ENCODE measurements at regions not wholly inside any gene's neighbourhood (a gene's known extent, or its start where the extent isn't known, plus 50 kb on each side); places are given as distances from the start of the nearest gene placed in this dataset.

DNA sequence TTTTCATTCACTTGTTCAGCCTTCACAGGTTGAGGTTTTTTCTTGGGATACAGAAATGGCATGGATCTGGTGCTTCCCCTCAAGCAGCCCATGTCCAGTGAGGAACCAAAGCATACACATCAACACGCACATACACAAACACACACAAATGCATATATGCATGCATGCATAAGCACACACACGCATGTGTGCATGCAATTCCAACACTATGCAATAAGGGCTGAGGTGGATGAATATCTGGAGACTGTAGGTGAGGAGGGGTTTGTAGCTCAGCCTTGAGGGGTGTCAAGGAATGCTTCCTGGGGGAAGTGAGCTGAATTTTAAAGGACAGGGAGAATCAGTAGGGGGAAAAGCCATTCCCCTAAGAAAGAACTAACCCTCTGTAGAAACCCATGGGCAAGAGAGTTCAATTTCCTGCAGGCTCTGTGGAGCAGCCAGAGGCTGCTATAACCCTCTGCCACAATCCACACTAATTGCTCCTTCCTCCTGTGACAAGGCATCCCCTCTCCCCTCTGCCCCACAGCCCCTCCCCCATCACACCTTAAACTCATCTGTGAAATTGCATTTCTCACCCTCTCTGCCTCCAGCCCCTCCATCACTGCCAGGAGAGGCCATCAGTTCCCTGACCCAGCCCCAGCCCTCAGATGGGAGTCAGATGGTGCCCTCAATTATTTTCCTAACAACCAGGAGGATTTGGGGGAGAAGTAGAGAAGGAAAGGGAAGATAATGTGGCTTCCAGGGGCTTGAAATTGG is 316.4 kb downstream of the RPS24 start:
- H3K27me3 ChIP-seq = no peaks in the 10 kb centered on the region
- H3K4me1 ChIP-seq (ENCODE audit: low read depth) = no peaks in the 10 kb centered on the region
- H3K27ac ChIP-seq = no peak overlapping the region
- TF ChIP-seq, protein P1, sequence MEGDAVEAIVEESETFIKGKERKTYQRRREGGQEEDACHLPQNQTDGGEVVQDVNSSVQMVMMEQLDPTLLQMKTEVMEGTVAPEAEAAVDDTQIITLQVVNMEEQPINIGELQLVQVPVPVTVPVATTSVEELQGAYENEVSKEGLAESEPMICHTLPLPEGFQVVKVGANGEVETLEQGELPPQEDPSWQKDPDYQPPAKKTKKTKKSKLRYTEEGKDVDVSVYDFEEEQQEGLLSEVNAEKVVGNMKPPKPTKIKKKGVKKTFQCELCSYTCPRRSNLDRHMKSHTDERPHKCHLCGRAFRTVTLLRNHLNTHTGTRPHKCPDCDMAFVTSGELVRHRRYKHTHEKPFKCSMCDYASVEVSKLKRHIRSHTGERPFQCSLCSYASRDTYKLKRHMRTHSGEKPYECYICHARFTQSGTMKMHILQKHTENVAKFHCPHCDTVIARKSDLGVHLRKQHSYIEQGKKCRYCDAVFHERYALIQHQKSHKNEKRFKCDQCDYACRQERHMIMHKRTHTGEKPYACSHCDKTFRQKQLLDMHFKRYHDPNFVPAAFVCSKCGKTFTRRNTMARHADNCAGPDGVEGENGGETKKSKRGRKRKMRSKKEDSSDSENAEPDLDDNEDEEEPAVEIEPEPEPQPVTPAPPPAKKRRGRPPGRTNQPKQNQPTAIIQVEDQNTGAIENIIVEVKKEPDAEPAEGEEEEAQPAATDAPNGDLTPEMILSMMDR (IDR thresholded peaks at IDR 0.05; ENCODE audit: low read depth, low read length) = no peak
- DNase-seq (ENCODE audit: low read depth in 1 of 2, low spot score in 1 of 2) = no peak
- H3K36me3 ChIP-seq = no peaks in the 10 kb centered on the region
- no peaks in the 10 kb centered on the region for H3K9me3 ChIP-seq (ENCODE audit: low read depth)
- H3K4me3 ChIP-seq = no peak overlapping the region

DNA sequence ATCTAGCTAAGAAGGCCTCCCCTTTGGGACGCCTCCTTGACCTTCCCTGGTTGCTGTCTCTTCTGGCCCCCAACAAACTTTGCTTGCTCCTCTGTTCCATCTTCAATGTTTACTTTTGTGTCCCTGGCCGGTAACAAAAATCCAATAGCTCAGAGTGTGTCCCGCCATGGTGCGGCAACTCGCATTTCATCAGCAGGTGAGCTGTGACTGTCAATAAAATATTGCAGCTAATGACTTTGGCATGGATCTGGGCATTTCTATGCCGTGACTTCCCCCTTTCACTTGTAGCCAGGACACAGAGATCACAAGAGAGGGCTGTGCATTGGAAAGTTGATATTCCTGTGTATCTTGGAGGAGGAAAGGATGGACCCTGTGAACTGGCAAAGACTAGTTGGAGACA is 317.6 kb downstream of the RPS24 start:
- TF ChIP-seq, protein P1 (IDR thresholded peaks at IDR 0.05; ENCODE audit: low read depth, low read length) = no peak
- no peaks in the 10 kb centered on the region for H3K27me3 ChIP-seq

DNA sequence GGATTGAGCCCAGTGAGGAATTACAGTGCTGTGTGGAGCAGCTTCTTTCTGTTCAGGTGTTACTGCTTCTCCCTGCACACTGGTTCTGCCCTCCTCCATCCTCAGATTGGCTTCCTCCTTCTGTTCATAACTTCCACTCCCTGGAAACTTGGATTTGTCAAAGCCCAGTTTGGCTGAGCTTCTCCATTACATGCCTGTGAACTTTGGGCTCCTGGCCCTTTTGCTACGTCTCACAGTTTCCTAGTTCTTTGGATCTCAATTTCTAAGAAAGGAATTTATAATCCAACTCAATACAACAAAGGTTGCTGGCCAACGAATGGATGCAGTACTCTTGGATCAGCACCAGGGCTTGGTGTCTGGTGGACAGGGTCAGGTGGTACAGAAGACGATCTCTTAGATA is 318.1 kb downstream of the RPS24 start:
- no peaks in the 10 kb centered on the region for H3K36me3 ChIP-seq
- no peak for DNase-seq (ENCODE audit: low read depth in 1 of 2, low spot score in 1 of 2)
- TF ChIP-seq, protein P1 (IDR thresholded peaks at IDR 0.05; ENCODE audit: low read depth, low read length) = no peak
- H3K27ac ChIP-seq = no peak overlapping the region
- H3K4me1 ChIP-seq (ENCODE audit: low read depth) = no peaks in the 10 kb centered on the region
- no peaks in the 10 kb centered on the region for H3K9me3 ChIP-seq (ENCODE audit: low read depth)
- H3K4me3 ChIP-seq = no peak overlapping the region
- H3K27me3 ChIP-seq = no peaks in the 10 kb centered on the region

More for the DNA sequence above, 317.6 kb downstream of the RPS24 start:
- Histone ChIP-seq H3K27ac (no peak overlapping the region), H3K4me3 (no peak overlapping the region), H3K36me3 (no peaks in the 10 kb centered on the region), H3K9me3 (ENCODE audit: low read depth) (no peaks in the 10 kb centered on the region), H3K4me1 (ENCODE audit: low read depth) (no peaks in the 10 kb centered on the region)
- DNase-seq (ENCODE audit: low read depth in 1 of 2, low spot score in 1 of 2) = no peak

DNA sequence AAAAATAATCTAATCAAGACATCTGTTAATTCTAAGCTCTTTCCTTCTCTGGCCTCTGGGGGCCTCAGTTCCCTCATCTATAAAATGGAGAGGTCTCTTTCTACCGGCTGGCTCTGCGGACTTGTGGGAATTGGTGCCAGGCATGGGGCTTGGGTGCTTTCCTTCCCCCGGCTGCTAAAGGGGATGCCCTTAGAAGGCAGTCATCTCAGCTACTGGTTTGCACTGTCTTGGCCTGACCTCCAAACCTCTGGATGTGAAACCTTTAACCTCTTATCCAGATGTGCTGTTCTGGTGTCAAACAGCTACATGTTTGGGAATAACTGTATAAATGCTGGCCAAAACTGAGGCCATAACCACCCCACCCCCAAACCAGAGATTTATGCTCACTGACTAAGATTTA is 320.0 kb downstream of the RPS24 start:
- DNase-seq (ENCODE audit: low read depth in 1 of 2, low spot score in 1 of 2) = no peak
- Histone ChIP-seq H3K4me3 (no peak overlapping the region), H3K27me3 (no peaks in the 10 kb centered on the region), H3K27ac (no peak overlapping the region), H3K9me3 (ENCODE audit: low read depth) (no peaks in the 10 kb centered on the region), H3K4me1 (ENCODE audit: low read depth) (no peaks in the 10 kb centered on the region), H3K36me3 (no peaks in the 10 kb centered on the region)
- TF ChIP-seq, protein P1 (IDR thresholded peaks at IDR 0.05; ENCODE audit: low read depth, low read length) = no peak

DNA sequence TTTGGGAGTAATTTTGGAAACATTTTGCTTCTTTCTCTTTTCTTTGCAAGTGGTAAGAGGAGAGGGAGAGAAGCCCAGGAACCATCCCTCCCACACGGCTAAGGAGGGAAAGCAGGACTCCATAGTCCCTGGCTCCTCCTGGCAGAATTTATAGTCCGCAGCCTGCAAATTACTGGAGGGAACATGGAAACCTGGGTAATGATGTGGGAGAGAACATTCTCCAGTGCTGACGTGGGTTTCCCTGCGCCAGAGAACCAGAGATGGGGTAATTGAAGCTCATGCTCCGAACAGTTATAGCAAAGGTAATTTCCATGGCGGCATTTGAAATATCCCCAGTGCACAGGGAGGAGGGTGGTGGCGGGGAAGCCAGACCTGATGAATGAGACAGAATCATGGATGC is 320.4 kb downstream of the RPS24 start:
- Histone ChIP-seq H3K4me3 (no peak overlapping the region), H3K27ac (no peak overlapping the region), H3K27me3 (no peaks in the 10 kb centered on the region), H3K9me3 (ENCODE audit: low read depth) (no peaks in the 10 kb centered on the region), H3K4me1 (ENCODE audit: low read depth) (no peaks in the 10 kb centered on the region), H3K36me3 (no peaks in the 10 kb centered on the region)
- no peak for DNase-seq (ENCODE audit: low read depth in 1 of 2, low spot score in 1 of 2)
- TF ChIP-seq, protein P1 (IDR thresholded peaks at IDR 0.05; ENCODE audit: low read depth, low read length) = no peak

All from cardiac muscle cell (in vitro differentiated cells and primary cell).